ENCODE measurements at regions not wholly inside any gene's neighbourhood (a gene's known extent, or its start where the extent isn't known, plus 50 kb on each side); places are given as distances from the start of the nearest gene placed in this dataset.
A peak's percentile ranks its signal among the peaks of the same experiment; 100 is the strongest.

DNA sequence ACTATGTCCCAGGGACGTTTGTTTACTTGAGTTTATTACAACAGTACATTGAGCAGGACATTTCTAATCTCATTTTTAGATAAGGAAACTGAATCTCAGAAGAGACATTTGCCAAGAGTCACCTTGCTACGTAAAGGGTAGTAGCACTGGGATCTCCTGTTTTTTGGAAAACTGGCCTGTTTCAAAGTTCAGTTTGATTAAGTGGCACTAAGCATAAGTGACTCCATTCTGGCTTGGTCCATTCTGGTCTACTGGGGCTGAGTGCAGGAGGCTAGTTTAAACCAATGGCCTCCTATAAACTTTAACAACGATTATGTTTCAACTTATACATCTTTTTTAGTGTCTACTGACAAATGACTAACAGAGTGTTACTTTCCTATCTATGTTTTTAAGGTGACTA is 382.5 kb downstream of the ANKRD50 start:
- 66 to 80% (median 73%) methylated on average over 3 of the region's 3 CpGs for WGBS, 3 donors
- TF ChIP-seq, protein P1, sequence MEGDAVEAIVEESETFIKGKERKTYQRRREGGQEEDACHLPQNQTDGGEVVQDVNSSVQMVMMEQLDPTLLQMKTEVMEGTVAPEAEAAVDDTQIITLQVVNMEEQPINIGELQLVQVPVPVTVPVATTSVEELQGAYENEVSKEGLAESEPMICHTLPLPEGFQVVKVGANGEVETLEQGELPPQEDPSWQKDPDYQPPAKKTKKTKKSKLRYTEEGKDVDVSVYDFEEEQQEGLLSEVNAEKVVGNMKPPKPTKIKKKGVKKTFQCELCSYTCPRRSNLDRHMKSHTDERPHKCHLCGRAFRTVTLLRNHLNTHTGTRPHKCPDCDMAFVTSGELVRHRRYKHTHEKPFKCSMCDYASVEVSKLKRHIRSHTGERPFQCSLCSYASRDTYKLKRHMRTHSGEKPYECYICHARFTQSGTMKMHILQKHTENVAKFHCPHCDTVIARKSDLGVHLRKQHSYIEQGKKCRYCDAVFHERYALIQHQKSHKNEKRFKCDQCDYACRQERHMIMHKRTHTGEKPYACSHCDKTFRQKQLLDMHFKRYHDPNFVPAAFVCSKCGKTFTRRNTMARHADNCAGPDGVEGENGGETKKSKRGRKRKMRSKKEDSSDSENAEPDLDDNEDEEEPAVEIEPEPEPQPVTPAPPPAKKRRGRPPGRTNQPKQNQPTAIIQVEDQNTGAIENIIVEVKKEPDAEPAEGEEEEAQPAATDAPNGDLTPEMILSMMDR (IDR thresholded peaks at IDR 0.05), result no peak
- Histone ChIP-seq H3K27ac (no peak overlapping the region), H3K4me3 (no peak overlapping the region), H3K9me3 (no peaks in the 10 kb centered on the region), H3K27me3 (ENCODE audit: insufficient read depth in 3 of 3, low read length in 2 of 3) (no peaks in the 10 kb centered on the region), H3K4me1 (no peaks in the 10 kb centered on the region), H3K36me3 (ENCODE audit: insufficient read depth in 1 of 2, low read depth in 1 of 2) (no peaks in the 10 kb centered on the region)
- intact Hi-C loops (cut with DNase I), result loop anchor here (5.0 to 10.0 kb wide), 2 partner anchors 385 to 907 kb away; partner anchors contain the start of gene ANKRD50 (in 2 of the 2)
- ATAC-seq (no peak), DNase-seq (no peak)

DNA sequence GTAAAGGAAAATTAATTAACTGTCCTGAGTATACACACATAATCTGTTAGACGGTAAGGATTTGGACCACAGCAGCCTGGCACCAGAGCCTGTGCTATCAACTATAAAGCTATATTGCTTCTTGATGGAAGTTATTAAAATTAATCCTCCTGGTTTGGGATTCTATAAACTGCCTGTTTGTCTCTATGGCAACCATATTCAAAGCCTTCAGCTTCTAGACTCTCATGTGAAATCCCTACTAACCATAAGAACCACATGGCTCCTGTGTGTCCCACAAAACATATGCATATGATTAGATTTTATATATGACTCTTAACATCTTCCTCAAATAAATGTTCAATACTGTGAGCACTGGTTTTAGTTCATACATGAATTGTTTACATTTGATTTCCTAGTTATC is 380.8 kb downstream of the ANKRD50 start:
- Histone ChIP-seq H3K4me3 (no peak overlapping the region), H3K4me1 (no peaks in the 10 kb centered on the region), H3K27ac (no peak overlapping the region), H3K36me3 (ENCODE audit: insufficient read depth in 1 of 2, low read depth in 1 of 2) (no peaks in the 10 kb centered on the region), H3K27me3 (ENCODE audit: insufficient read depth in 3 of 3, low read length in 2 of 3) (no peaks in the 10 kb centered on the region), H3K9me3 (no peaks in the 10 kb centered on the region)
- no peak for ATAC-seq
- TF ChIP-seq, protein P1 (IDR thresholded peaks at IDR 0.05), result no peak
- DNase-seq, result no peak
- intact Hi-C loops (cut with DNase I), result loop anchor here (5.0 to 10.0 kb wide), 2 partner anchors 383 to 906 kb away; partner anchors contain the start of gene ANKRD50 (in 2 of the 2)
- 88 to 94% (median 90%) methylated on average over 1 of the region's 1 CpG for WGBS, 3 donors

DNA sequence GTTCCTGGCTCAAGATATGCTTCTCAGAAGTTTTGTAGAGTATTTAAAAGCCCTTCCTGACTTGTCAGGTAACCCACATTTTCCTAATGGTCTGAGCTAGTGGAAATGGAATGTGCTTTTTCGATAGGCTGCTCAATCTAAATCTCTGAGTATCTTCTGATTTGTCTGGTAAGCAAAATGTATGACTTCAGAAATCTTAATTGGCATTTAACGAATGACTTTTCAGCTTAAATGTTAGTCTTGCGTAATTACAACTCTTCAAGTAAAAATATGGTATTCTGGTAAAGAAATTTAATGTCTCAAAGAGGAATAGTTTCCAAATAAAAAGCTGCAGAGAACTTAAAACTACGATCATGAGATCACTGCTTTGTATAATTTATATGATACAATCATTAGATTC is 379.1 kb downstream of the ANKRD50 start:
- Histone ChIP-seq H3K36me3 (ENCODE audit: insufficient read depth in 1 of 2, low read depth in 1 of 2) (no peaks in the 10 kb centered on the region), H3K27me3 (ENCODE audit: insufficient read depth in 3 of 3, low read length in 2 of 3) (no peaks in the 10 kb centered on the region), H3K9me3 (no peaks in the 10 kb centered on the region), H3K27ac (no peak overlapping the region), H3K4me3 (no peak overlapping the region), H3K4me1 (no peaks in the 10 kb centered on the region)
- 55 to 63% (median 60%) methylated on average over 4 of the region's 4 CpGs for WGBS, 3 donors
- DNase-seq (no peak), ATAC-seq (no peak)
- intact Hi-C loops (cut with DNase I), result loop anchor here (5.0 to 10.0 kb wide), 2 partner anchors 381 to 904 kb away; partner anchors contain the start of gene ANKRD50 (in 2 of the 2)
- TF ChIP-seq, protein P1 (IDR thresholded peaks at IDR 0.05), result no peak

DNA sequence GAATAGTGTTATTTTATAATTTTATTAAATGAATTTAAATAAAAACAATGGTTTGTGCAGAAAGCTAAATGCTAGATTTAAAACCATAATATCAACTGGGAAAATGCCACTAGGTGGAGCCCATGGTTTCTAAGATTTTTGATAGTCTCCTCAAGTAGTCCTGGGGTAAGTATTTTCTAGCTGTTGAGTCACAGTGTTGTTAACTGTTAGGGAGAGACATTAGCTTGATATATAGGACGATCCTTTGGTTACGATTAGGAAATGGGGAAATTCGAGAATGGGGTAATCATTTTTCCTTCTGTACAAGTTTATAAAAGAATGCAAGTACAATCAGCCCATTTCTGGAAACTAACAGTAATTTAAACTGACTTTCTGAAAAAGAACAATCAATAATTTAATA is 378.4 kb downstream of the ANKRD50 start:
- 0 to 4% (median 1%) methylated on average over 3 of the region's 3 CpGs for WGBS, 3 donors
- no peak overlapping the region for H3K27ac ChIP-seq
- TF ChIP-seq, protein P1 (IDR thresholded peaks at IDR 0.05), result peak; percentile 59
- no peak for DNase-seq
- intact Hi-C loops (cut with DNase I), result loop anchor here (2.0 to 10.0 kb wide), 3 partner anchors 381 to 949 kb away; partner anchors contain the start of gene ANKRD50 (in 2 of the 2)
- H3K4me1 ChIP-seq, result no peaks in the 10 kb centered on the region
- no peaks in the 10 kb centered on the region for H3K36me3 ChIP-seq (ENCODE audit: insufficient read depth in 1 of 2, low read depth in 1 of 2)
- no peaks in the 10 kb centered on the region for H3K27me3 ChIP-seq (ENCODE audit: insufficient read depth in 3 of 3, low read length in 2 of 3)
- H3K9me3 ChIP-seq, result no peaks in the 10 kb centered on the region
- H3K4me3 ChIP-seq, result no peak overlapping the region
- peak in 3 of 4 donors; percentile 57 to 78 (median 59) for ATAC-seq

DNA sequence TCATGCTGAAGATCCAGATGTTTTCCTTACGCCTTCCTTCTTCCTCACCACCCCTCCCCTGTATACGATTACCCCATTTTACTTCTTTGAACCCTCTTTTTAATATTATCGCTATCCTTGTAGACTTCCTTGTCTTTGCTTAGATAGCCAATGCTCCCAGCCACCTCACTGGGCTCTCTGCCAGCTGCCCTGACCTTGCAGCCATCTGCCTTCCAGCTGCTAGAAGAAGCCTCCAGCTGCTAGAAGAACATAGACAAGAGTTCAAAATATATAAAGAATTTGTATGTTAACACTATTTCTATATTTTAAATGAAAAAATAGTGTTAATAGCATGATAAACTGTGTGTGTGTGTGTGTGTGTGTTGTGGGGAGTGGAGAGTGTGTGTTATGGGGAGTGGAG is 374.7 kb downstream of the ANKRD50 start:
- no peaks in the 10 kb centered on the region for H3K9me3 ChIP-seq
- intact Hi-C loops (cut with DNase I), result loop anchor here (10.0 kb wide), 1 partner anchor 377 kb away; the partner anchor contains the start of gene ANKRD50 (in 2 of the 2)
- H3K36me3 ChIP-seq (ENCODE audit: insufficient read depth in 1 of 2, low read depth in 1 of 2), result no peaks in the 10 kb centered on the region
- no peaks in the 10 kb centered on the region for H3K4me1 ChIP-seq
- ATAC-seq, result no peak
- DNase-seq, result peak; percentile 26 to 60
- TF ChIP-seq, protein P1 (IDR thresholded peaks at IDR 0.05), result no peak
- H3K27ac ChIP-seq, result no peak overlapping the region
- H3K27me3 ChIP-seq (ENCODE audit: insufficient read depth in 3 of 3, low read length in 2 of 3), result no peaks in the 10 kb centered on the region
- no peak overlapping the region for H3K4me3 ChIP-seq
- 48 to 61% (median 52%) methylated on average over 3 of the region's 3 CpGs for WGBS, 3 donors

All from psoas muscle (tissue), 7 donors.